GM21737 (cell line): ENCODE measurements at regions not wholly inside any gene's neighbourhood (a gene's known extent, or its start where the extent isn't known, plus 50 kb on each side); places are given as distances from the start of the nearest gene placed in this dataset.

Experiments
- ATAC-seq: cut with Tn5 transposase; IDR thresholded peaks from one replicate; pipeline ENCODE4 v1.9.1; 2021; ENCODE audit warnings: mild to moderate bottlenecking, moderate library complexity; ENCODE audit not compliant: unreplicated experiment

- ATAC-seq = no peak
Observed at GRCh38 chr10:29857843-29858701, 201.3 kb downstream of the JCAD start.

- ATAC-seq = no peak
Observed at GRCh38 chr10:29856295-29856694, 203.1 kb downstream of the JCAD start.

- ATAC-seq = no peak
Observed at GRCh38 chr10:29853913-29854312, 205.5 kb downstream of the JCAD start.

- no peak for ATAC-seq
Observed at GRCh38 chr10:29851241-29851640, 208.1 kb downstream of the JCAD start.

GRCh38 chr10:29850371-29850770 is 209.0 kb downstream of the JCAD start:
- ATAC-seq = no peak

GRCh38 chr10:29849886-29850285 is 209.5 kb downstream of the JCAD start:
- no peak for ATAC-seq

GRCh38 chr10:29849126-29849833 is 210.1 kb downstream of the JCAD start:
- ATAC-seq = no peak

GRCh38 chr10:29846881-29847280 is 212.1 kb upstream of the SVIL start:
- ATAC-seq = no peak

- ATAC-seq = no peak
Observed at GRCh38 chr10:29845166-29845565, 210.4 kb upstream of the SVIL start.

GRCh38 chr10:29843143-29843542 is 208.4 kb upstream of the SVIL start:
- ATAC-seq = no peak

GRCh38 chr10:29841724-29842649 is 207.2 kb upstream of the SVIL start:
- no peak for ATAC-seq

- ATAC-seq = no peak
Observed at GRCh38 chr10:29840516-29841276, 205.9 kb upstream of the SVIL start.

GRCh38 chr10:29839826-29840515 is 205.2 kb upstream of the SVIL start:
- ATAC-seq = no peak

GRCh38 chr10:29838539-29838938 is 203.8 kb upstream of the SVIL start:
- ATAC-seq = no peak

- ATAC-seq = no peak
Observed at GRCh38 chr10:29837586-29837985, 202.8 kb upstream of the SVIL start.

- no peak for ATAC-seq
Observed at GRCh38 chr10:29836396-29836795, 201.6 kb upstream of the SVIL start.

- ATAC-seq = no peak
Observed at GRCh38 chr10:29835055-29835454, 200.3 kb upstream of the SVIL start.

GRCh38 chr10:29830531-29831512 is 196.1 kb upstream of the SVIL start:
- ATAC-seq = no peak

- no peak for ATAC-seq
Observed at GRCh38 chr10:29829776-29830175, 195.0 kb upstream of the SVIL start.
